GM04504 (cell line): ENCODE measurements at regions not wholly inside any gene's neighbourhood (a gene's known extent, or its start where the extent isn't known, plus 50 kb on each side); places are given as distances from the start of the nearest gene placed in this dataset.
"Not testable (repeated sequence)": the region's sequence is repeated elsewhere in the genome, so short reads cannot be mapped to it uniquely, and the experiment has no call there.

Experiments used
- DNase-seq: peaks from one replicate; pipeline ENCODE4 v3.0.0-alpha.2; 2012; ENCODE audit warnings: low read depth

GRCh38 chr12:62014330-62014729 lies 245.9 kb upstream of the USP15 start:
- DNase-seq: no peak

GRCh38 chr12:62016021-62016420 lies 244.2 kb upstream of the USP15 start:
- DNase-seq: no peak

- no peak for DNase-seq
Measured at GRCh38 chr12:62021808-62022207, 238.4 kb upstream of the USP15 start.

DNA sequence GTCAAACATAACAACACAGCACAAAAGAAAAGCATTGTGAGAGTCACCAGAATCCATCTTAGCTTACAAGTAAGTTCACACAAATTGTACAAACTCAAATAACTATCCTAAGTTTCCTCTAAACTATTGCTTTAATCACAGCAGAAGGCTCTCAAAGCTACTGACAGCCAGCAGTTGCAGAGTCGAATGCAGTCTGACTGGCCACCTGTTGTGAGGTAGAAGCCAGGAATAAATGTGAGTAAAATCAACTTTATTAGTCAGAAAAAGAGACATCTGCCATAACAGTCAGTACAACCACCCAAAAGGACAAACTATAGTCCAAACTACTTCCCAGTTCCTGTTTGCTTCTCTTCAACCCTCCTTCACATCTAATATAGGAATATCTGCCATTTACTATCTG lies 231.7 kb upstream of the USP15 start:
- no peak for DNase-seq

- no peak for DNase-seq
Measured at GRCh38 chr12:62032870-62033269, 227.3 kb upstream of the USP15 start.

DNA sequence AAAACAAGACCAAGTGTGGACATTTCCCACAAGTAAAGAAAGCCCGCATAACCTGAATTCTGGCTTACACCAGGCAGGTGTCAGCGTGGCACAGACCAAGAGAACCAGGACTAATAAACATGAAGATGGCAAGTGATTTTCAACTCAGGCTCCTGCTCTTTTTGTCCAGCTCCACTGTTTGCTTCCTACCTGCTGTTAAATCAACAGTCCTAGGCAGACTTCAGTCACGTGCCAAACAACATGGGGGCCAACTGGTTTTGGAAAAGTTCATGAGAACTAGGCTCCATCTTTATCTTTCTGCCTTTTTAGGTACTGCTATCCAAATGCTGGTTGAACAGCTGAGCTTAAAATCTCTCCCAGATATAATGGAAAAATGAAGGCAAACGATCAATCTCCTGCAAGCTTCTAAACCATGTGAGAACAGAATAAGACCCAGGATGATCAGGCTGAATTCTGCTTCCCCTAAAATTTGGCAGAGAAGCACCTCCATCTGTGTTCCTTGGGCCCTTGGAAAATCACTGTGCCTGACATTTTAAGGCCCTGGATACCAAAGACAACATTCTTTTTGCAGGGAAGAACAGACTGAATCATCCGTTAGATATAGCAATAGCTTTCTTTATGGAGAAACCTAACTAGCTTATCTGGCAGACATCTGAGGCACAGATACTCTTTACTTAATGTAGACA lies 215.6 kb upstream of the USP15 start:
- no peak for DNase-seq

GRCh38 chr12:62045211-62045610 lies 215.0 kb upstream of the USP15 start:
- no peak for DNase-seq

DNA sequence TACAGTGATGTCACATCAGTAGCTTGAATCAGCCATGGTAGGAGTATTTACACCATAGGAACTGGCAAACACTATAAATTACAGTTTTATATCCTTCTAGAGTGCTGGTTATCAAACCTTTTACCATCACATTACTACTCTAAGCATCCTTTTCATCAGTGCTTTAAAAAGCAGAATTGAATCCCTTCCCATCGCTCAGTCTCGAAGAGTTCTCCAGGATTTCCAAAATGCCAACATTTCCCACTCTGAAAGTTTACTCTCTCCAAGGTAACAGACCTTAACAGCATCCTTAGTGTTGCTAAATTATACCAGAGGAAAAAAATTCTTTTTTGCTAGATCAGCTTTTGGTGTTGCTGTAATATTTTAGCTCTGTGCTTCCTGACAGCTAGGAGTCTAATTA lies 209.4 kb upstream of the USP15 start:
- DNase-seq: no peak

- no peak for DNase-seq
Measured at GRCh38 chr12:62069976-62070375, 190.2 kb upstream of the USP15 start.

DNA sequence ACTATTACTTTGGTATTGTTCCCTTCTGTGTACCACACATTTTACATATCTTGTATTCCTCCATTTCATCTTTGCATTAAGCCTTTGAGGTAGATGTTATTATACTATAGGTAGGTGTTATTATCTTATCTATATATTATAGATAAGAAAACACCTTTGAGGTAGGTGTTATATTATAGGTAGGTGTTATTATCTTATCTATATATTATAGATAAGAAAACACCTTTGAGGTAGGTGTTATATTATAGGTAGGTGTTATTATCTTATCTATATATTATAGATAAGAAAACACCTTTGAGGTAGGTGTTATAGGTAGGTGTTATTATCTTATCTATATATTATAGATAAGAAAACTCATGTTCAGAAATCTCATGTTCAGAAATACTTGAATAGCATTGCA lies 187.0 kb upstream of the USP15 start:
- DNase-seq: not testable (repeated sequence)

- no peak for DNase-seq
Measured at GRCh38 chr12:62075870-62076269, 184.3 kb upstream of the USP15 start.

GRCh38 chr12:62078020-62078419 lies 182.2 kb upstream of the USP15 start:
- DNase-seq: no peak

DNA sequence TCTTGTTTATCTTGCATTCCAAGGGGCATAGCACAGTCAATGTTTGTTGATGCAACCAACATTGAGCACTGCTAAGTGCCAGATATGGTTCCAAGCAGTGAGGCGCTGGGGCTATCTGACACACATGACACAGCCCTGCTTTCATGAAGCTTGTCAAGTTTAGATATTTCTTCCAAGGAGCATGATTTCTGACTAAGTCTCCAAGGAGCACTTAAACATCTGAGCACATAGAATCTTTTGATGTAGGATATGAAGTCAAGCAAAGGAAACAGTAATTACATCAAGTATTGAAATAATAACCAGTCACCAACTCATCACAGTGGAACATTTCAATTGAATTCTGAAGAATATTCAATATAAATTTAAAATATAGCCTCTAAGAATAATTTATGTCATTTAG lies 177.8 kb upstream of the USP15 start:
- no peak for DNase-seq

DNA sequence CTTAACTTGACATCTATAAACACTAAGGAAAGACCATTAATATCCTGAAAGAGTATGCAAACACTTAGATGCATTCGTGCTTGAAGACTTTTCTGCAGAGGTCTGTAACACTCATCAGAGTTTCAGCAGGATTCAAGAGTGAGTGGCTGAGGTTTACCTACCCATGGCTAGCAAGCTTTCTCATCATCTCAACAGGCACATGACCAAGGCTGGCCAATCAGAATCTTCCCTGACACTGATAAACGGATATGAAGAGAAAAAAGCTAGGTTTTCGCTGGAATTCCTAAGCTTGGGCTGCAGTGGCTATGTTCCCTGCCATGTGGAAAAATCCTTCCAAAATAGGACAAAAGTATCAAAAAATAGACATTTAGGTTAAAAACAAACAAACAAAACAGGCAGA lies 162.1 kb upstream of the USP15 start:
- DNase-seq: no peak

DNA sequence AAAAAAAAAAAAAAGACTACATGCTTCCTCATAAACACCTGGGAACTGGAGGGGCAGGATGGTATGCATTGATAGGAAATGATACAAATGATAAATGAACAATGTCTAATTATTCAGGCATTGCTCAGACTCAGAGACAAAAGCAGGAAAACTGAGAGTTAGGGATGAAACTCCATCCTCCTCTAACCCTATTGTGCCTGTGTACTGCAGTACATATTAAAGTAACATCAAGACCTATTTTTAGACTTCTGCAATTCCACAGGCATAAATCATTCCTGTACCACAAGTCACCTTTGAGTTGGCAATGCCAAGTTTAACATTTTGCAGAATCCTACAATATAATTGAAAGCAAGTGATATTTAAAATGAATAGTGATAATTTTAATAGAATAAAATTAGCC lies 156.5 kb upstream of the USP15 start:
- no peak for DNase-seq

DNA sequence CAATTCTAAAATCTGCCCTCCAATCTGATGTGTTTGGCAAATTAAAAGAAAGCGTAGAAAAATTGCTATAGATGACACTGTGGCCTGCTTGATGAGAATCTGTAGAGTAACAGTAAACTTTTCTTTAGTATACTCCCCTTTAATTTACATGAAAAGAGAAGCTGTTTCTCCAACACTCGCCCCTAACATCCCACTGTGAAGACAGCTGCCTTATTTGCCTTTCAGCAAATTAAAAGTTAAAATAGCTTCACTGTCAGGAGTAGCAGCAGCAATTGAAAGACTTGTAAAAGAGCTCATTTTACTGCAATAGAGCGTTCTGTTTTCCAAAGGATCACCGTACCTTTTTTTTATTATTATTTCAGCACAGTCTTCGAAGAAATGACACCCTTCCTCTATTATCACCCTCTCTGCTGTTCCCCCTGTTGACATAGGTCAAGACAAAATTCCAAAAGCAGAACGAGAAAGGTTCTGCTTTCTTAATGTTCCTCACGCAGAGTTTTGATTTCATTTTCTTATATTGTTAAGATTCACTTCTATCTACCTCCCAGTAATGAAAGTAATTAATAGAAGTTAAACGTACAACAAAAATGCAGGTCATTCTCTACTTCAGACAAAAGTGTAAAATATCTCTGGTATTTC lies 153.5 kb upstream of the USP15 start:
- DNase-seq: no peak

GRCh38 chr12:62113366-62114011 lies 146.7 kb upstream of the USP15 start:
- no peak for DNase-seq

- no peak for DNase-seq
Measured at GRCh38 chr12:62116986-62117385, 143.2 kb upstream of the USP15 start.

DNA sequence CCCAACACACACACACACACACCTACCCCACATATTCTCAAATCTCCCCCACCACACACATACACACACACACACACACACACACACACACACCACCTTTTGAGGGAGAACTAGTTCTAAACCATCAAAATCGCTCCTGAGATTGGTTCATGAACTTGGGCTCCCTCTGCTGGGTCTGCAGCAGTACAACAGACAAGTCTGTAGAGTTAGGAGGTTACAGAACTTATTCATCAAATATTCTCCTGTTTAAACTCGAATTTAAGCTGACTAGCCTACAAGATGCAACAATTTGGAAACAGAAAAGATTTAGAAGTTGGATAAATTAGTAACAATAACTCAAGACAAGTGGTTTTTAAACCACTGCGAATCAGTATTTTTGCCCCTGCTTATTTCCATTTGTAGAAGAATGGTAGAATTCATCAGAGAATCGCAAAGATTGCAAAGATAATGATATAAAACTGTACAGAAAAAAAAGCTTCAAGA lies 136.4 kb upstream of the USP15 start:
- peak; percentile 9 for DNase-seq

DNA sequence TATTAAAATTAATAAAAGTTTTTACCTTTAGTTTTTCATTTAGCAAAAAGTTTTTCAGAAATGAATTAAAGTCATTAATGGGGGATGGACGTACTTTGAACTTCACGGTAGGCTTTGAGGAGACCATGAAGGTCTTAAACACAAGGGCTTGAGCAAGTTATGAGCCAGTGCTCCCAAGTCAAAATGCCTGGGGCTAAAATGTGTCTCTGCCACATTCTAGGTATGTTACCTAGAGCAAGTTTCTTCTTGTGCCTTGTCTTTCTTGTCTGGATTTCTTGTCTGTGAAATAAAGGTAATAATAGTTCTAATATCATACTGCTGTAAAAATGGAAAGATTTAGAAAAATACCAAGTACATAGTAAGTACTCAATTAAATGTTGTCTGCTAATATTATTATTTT lies 132.7 kb upstream of the USP15 start:
- DNase-seq: no peak

DNA sequence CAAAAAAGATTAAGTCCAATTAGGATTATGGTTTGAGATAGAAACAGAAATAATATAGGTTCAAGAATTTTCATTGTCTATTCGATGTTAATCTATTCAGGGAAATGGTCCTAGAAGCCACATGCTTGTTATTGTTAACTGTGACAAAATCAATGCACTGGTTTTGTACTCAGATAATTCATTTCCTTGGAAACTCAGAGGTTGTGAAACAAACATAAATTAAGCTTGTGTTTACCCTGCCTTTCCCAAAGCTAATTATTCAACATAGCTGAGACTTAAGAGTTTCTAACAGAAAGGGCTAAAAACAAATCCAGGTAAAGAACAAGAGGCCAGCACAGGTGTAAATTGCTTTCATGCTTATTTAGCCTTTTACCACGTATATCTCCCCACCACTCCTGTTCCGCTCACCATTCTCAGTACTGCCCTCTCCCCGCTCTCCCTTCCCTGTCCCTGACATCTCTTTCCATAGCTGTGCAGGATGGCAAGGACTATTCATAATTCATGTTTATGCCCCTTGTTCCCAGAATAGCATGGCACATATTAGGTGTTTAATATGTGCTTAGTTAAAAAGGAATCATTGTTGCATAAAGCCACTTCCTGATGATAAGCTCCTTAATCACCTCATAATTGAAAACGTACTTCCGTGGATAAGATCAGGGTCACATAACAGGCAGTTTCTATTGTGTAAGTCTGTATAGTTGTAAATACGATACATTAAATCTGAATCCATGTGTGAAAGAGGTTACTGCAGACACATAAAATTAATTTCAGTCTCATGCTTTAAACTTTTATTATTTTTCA lies 131.8 kb upstream of the USP15 start:
- DNase-seq: no peak

DNA sequence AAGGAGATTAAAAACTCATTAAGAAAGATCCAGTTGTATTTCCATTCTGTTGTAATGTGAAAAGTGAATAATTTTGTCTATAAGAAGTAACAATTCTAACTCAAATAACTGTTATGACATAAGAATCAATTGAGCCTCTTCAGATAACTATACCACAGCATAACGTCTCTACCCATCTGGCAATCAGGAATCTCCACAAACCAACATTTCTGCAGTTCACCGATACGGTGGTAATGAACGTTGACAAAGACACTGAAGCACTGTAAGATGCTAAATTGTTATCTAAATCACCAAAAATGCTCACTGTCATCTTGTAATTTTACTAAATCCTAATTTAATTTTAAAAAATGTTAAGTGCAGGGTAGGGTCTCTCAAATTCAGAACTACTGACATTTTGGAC lies 130.9 kb upstream of the USP15 start:
- no peak for DNase-seq

DNA sequence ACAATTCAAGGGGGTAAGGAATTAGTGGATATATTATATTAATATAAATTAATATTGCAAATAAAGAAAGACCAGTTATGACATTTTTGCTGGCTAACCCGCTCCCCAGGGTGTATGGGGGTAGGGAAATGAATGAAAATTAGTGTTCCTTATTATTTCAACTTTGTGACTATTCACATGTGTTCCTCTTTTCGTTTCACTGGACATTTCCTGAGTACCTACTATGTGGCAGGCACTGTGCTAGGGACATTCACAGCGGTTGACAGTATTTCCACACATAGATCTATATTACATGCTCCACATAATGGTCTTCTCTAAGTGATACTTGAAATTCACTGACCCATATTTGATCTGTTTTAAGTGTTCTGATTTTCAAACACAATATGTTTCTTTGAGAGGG lies 129.8 kb upstream of the USP15 start:
- no peak for DNase-seq
